HG03342 (cell line): ENCODE measurements at regions not wholly inside any gene's neighbourhood (a gene's known extent, or its start where the extent isn't known, plus 50 kb on each side); places are given as distances from the start of the nearest gene placed in this dataset.

ENCODE experiments used
- ATAC-seq: cut with Tn5 transposase; IDR thresholded peaks from one replicate; pipeline ENCODE4 v1.9.1; 2021; ENCODE audit warnings: mild to moderate bottlenecking, moderate library complexity; ENCODE audit not compliant: unreplicated experiment

DNA sequence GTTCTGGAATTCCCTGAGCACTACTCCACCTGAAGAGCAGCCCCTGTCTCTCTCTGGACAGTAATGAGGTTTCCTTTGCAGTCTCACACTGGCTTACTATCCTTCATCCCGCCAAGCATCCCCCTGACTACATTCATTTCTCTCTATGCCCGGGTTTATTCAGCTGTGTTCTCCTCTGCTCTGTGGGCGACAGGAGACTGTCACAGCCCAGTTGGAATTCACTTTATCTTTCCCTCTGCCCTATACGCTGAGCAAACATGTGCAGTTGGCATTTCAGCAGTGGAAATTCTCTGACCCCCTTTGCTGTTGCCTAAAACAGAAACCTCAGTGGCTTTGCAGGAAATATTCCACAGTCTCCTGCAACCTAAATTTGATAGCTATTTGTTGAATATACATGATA lies 83.5 kb upstream of the MAX start:
- no peak for ATAC-seq

DNA sequence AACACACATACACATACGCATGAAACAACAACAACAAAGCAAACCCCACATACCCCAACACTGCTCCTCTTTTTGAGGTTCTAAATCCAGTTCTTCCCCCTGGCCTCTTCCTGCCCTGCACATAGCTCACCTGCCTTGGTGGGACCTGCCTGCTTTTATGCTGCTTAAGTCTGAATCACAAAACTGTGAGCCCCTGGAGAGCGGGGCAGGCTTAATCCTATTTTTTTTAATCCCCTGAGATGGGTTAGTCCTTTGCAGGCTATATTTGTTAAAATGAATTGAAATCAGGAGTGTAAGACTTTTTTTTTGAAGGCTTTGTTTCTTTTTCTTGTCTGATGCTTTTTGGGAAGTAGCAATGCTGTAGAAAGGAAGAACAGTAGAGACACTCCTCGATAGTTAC lies 84.6 kb upstream of the MAX start:
- no peak for ATAC-seq

DNA sequence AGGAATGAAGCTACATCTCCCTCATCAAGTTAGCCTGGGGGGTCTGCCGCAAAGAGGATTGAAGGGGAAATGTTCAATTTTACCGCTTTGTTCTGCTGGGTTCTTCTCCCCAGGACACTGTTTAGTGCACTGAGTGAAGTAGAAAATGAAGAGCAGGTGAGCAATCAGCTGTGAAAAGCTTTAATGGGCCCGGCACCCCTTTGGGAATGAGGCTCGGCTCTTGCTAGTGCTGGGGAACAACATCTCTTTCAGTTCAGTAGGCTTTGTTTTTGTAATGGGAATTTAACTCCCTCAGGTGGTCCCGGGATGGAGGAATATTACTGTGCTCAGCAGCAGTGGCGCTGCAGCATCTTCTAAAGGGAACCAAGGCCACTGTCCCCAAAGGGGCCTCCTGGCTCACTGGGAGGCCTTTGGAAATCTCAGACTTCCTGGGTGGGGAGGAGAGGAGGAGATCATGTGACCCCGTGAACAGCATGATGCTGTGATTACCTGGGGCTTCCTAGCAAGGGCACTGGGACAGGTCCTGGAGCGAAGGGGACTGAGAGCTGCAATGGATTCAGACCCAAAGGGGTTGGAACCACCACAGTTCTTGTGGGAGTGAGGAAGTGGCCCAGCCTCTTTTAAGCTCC lies 85.2 kb upstream of the MAX start:
- ATAC-seq, result no peak

DNA sequence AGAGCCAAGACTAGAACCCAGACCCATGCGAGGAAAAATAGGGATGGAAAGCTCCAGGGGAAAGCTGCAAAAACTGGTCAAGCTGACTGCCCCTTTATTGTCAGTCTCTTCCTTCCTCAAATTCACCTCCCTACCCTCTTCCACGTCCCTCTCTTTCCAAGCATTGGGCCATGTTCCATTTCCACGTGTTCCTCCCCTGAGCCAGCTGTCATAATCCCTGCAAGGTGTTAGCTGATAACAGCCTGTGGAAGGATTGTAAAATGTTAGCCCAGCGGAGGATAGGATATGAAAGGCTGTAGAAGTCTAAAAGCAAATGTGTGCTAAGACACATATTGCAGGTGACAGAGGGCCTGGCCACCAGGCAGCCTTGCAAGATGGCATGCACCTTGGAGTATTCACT lies 88.0 kb upstream of the MAX start:
- no peak for ATAC-seq

- ATAC-seq, result no peak
Measured at GRCh38 chr14:65191716-65192115, 89.4 kb upstream of the MAX start.

- no peak for ATAC-seq
Measured at GRCh38 chr14:65192686-65193085, 90.4 kb upstream of the MAX start.

DNA sequence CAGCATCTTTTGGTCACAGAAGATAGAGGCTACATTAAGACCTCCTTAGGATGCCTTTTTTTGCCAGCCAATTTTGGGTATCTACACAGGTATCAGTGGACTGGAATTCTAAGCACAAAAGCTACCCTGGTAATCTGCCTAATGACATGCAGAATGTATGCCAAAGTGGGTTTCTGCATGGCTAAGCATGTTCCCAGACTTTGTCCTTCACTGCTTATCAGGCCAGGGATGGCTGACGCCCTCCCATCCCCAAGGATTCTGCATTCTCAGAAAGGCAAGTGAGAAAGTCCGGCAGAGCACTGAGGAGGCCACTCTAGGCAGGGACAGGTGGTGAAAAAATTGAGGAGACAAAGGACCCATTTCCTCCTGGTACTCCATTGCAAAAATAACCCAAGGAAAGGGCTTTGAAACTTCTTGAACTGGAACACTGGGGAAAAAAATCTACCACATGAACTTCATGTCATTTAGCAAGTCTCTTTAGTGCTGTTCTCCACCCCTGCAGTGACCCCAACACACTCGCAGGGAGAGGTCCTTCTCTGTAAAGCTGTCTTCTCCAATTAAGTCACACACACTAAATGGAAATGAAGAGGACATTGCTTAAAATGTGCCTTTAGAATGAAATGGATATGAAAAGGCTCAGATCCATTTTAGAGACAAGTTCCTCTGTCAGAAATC lies 91.7 kb upstream of the MAX start:
- ATAC-seq, result no peak

DNA sequence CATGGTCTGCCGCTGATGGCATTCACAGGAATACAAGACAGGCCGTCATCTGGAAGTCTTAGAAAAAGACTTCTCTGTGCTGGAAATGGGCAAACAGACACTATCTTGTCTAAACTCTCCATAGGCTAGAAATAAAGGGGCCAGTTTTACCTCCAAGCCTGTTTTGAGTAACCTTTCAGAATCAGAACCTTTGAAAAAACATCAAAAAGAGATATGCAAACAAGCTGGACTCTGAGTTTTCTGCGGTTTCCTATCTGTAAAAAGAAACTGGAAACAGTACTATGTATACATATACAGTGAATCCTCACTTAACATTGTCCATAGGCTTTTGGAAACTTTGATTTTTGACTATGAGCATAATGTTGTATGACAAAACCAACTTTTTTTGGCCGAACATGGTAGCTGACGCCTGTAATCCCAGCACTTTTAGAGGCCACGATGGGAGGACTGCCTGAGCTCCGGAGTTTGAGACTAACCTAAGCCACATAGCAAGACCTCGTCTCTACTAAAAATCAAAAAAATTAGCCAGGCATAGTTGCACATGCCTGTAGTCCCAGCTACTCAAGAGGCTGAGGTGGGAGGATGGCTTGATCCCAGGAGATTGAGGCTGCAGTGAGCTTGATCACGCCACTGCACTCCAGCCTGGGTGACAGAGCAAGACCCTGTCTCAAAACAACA lies 92.9 kb upstream of the MAX start:
- peak; percentile 92 for ATAC-seq

- ATAC-seq, result no peak
Measured at GRCh38 chr14:65198346-65198745, 96.0 kb upstream of the MAX start.

GRCh38 chr14:65200454-65200853 lies 98.1 kb upstream of the MAX start:
- no peak for ATAC-seq

DNA sequence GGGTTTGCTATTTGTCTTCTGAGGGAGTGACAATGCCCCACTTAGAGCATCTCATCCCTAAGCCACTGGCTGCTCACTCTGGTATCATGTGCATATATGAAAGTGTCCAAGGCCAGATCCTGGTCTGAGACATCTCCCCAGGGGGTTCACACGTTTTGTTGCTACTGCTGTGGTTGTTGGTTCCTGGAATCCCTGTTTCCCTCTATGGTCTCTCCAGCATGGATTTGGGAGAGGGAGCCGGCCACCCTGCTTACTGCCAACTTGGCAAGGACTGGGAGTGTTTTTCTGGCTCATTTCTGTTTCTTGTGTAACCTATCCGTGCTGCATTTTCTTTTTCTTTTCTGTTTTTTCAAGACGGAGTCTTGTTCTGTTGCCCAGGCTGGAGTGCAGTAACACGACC lies 101.3 kb upstream of the MAX start:
- no peak for ATAC-seq

DNA sequence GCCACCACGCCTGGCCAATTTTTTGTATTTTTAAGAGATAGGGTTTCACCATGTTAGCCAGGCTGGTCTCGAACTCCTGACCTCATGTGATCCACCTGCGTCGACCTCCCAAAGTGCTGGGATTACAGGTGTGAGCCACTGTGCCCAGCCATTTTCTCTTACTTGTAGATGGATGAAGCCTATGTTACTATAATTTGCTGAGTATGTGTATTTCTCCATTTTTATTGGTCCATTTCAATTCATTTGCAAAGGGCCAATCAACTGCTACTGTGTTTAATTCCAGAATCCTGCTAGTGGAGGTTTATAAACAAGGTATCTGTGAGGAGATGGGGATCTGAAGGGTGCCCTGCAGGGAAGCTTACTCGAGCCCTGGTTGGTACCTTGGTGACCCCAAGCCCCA lies 101.7 kb upstream of the MAX start:
- no peak for ATAC-seq

DNA sequence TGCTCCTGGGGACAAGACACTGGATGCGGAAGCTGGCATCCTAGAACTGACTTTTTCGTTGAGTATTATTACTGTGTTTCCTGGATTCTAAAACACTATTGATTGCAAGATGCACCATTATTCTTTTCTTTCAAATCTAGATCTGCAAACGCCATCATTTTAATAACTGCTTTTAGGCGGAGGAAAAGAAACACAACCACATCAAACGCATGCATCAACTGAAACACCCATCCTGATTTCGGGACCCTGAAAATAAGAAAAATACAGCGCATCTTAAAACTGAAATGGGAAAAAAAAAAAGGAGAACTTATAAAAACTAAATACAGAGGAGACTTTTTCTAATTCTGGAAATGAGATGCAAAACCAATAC lies 103.7 kb upstream of the MAX start:
- no peak for ATAC-seq

DNA sequence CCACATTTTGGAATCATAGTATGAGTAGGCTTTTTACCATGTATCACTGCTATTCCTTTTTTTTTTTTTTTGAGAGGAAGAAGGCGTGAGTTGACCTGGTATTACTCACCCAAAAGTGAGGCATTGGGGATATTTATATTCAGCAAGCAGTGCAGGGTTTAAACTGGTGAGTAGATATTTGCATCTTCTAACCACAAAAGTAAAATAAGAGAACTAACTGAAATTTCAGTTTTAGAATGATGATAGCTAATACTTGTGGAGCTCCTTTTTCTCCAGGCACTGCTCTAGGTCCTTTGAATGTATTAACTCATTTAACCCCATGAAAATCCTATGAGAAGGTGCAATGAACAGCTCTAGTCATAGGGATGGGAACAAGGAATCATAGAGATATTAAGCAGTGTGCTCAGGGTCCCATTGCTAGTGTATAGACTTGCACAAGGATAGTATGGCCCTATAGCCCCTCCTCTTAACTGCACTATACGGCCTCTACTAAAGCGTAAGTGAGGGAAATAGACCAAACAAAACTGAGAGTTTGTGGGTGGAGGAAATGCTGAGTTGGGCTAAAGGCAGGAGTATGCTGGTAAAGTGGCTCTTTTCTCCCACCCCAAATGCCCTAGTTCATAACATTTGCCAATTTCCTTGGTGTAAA lies 104.3 kb upstream of the MAX start:
- peak; percentile 63 for ATAC-seq

GRCh38 chr14:65208548-65208947 lies 106.2 kb upstream of the MAX start:
- no peak for ATAC-seq

DNA sequence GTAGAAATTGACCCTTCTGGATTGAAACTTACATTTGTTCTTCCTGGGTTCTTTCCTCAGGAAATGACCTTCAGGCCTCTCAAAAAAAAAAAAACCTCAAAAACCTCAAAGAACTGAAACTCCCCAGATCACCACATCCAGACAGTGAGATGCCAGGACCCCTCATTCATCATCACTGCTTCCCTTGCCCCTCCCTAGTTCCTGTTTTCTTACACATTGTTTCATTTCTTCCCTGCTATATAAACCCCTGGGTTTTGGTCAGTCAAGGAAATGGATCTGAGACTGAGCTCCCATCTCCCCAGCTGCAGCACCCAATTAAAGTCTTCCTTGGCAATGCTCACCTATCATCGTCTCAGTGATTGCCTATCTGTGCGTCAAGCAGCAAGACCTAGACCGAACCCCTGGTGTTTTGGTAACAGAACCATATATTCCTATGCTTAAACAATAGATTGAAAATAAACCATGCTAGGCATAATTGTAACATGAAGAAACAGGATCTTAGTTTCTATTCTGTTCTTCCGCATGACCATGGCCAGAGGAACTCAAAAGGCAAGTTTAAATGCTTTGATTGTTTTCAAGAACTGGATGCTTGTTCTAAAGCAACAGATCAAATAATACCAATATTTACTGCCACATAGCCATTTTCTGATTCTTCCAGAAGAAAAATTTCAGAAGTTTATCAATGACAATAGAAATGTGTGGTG lies 108.0 kb upstream of the MAX start:
- no peak for ATAC-seq

GRCh38 chr14:65210822-65211182 lies 108.5 kb upstream of the MAX start:
- ATAC-seq, result no peak

DNA sequence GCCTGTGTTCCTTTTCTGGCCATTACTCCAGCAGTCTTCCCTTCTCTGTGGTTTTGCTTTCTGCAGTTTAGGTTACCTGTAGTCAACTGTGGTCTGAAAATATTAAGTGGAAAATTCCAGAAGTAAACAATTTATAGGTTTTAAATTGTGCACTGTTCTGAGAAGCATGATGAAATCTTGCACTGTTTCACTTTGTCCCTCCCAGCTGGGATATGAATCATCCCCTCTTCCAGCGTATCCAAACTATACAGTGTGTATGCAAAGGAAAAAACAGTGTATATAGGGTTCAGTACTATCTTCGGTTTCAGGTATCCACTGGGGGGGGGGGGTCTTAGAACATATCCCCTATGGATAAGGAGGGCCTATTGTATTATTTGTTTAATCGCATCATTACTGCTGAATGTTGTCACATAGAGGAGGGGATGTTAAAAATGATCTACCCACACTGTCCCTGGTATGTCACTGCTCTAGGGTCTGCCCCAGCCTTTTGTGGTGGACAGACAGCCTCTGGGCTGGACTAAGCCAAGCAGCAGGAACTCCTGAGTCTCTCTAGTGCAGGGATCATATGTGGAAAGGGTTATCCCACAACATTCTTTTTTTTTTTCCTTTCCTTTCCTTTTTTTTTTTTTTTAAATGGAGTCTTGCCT lies 109.1 kb upstream of the MAX start:
- no peak for ATAC-seq

DNA sequence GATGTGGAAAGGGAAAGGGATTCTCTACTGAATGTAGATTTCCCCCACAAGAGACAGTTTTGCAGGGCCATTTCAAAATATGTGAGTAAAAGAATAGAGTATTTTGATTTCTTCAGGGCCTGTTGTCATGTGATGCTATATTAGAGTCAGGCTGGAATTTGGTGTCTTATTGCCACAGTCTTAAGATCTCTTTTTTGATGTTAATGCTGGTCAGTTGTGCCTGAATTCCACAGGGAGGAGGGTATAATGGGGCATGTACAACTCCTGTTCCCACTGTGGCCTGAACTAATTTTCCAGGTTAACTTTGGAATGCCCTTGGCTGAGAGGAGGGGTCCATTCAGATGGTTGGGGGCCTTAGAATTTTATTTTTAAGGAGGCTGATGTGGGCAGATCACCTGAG lies 111.0 kb upstream of the MAX start:
- no peak for ATAC-seq

DNA sequence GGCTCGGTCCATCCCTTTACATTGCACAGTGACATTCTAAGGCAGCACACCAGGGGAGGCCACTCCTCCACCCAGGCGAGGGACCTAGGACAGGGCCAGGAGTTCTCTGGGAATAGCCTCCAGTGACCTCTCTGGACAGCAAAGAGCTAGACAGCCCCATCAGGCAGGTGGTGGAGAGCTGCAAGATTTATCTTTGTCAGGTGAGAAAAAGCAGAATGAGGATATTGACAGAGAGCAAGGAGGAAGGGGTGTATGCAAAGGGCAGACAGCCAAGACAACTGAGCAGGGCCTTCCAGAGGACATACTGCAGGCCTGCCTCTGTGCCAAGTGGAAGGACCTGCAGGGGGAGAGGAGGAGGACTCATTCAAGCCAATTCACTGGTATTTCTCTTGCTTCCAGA lies 112.4 kb upstream of the MAX start:
- no peak for ATAC-seq

DNA sequence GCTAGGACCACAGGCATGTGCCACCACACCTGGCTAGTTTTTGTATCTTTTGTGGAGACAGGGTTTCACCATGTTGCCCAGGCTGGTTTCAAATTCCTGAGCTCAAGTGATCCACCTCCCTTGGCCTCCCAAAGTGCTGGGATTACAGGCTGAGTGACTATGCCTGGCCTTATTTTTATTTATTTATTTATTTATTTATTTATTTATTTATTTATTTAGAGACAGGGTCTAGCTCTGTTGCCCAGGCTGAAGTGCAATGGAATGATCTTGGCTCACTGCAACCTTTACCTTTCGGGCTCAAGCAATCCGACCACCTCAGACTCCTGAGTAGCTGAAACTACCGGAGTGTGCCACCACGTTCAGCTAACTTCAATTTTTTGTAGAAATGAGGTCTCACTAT lies 117.0 kb upstream of the MAX start:
- no peak for ATAC-seq
